Tongue (tissue), 1 donor: ENCODE measurements at regions not wholly inside any gene's neighbourhood (a gene's known extent, or its start where the extent isn't known, plus 50 kb on each side); places are given as distances from the start of the nearest gene placed in this dataset.
A peak's percentile ranks its signal among the peaks of the same experiment; 100 is the strongest.

Experiments used
- DNase-seq: peaks from one replicate; pipeline ENCODE4 v3.0.0-alpha.2; 2015

GRCh38 chr3:168383573-168383972 lies 287.8 kb upstream of the GOLIM4 start:
- DNase-seq: no peak

GRCh38 chr3:168371846-168372245 lies 276.1 kb upstream of the GOLIM4 start:
- no peak for DNase-seq

- DNase-seq: no peak
These were observed 269.2 kb upstream of the GOLIM4 start for GRCh38 chr3:168364967-168365366.

DNA sequence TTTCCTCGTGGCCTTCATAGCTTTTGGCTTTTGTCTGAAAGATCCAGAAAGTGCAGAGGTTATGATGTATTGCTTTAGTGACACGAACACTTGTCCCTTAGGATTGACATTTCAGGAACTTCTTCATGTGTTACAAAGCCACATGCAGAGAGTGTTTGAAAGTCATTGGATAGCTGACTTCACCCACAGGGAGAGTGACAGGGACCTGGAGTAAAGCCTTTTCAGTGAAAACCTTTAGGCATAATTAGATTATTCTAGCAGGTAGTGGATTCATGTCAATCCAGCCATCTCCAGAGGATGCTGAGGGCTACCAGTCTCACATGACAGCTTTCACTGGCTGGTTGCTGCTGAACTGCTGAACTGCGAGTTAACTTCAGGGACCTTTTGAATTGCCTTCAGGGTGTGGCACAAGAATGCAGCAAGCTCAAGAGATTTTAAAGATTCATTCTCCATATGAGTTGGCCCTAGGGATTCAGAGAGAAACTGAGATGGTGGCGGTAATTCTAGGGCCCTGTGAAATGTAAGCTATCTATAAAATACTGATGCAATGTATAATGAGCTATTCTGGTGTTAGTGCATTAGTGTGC lies 267.0 kb upstream of the GOLIM4 start:
- DNase-seq: no peak

DNA sequence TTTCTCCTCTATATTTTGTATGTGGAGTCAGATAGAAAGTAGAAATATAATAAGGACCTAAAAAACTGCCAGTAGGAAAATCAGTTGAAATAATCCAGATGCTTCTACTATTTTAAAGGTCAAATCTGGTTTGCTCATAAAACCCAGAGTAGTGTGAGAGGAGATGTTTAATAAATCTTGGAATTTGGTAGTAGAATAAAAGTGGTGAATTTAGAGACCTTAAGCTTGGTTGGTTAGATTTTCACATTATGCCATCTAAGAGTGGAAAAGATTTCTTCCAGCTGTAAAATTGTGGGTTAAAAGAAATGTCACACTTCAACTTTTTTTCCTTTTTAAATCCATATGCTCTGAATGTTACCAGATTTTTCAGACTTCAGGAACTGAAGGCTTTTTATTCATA lies 266.4 kb upstream of the GOLIM4 start:
- DNase-seq: no peak

- DNase-seq: no peak
These were observed 265.3 kb upstream of the GOLIM4 start for GRCh38 chr3:168360993-168361392.

- no peak for DNase-seq
These were observed 247.5 kb upstream of the GOLIM4 start for GRCh38 chr3:168342946-168343850.

GRCh38 chr3:168341956-168342936 lies 246.5 kb upstream of the GOLIM4 start:
- DNase-seq: no peak

DNA sequence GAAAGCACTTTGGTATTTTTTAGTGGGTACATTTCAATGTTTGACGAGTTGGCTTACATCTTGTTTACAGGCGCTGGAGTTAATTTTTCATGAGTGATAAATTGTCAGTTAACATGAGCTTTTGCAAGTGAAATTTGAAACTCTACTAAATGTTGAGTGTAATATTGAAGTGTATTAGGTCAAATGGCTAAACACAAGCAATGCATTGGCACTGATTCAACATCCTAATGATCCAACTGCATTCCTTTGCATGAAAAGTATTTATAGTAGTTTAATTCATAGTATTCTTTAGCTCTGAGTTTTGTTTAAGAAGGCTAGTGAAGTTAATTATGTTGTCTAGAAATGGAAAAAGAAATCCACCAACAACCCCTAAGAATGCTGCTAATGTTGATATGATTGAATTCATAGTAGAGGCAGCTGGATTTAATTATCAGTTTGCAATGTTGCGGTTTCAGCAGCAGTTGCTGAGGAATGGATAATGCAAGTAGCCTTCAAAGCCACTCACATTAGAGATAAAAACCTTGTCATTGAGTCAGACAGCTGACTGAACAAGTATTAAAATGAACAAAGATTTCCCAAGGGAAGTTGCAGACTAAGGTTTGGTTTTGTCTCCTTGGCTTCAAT lies 245.6 kb upstream of the GOLIM4 start:
- DNase-seq: peak; percentile 25

- no peak for DNase-seq
These were observed 242.4 kb upstream of the GOLIM4 start for GRCh38 chr3:168338161-168338560.

- DNase-seq: no peak
These were observed 240.6 kb upstream of the GOLIM4 start for GRCh38 chr3:168336276-168336675.

GRCh38 chr3:168333410-168333935 lies 237.7 kb upstream of the GOLIM4 start:
- DNase-seq: no peak

DNA sequence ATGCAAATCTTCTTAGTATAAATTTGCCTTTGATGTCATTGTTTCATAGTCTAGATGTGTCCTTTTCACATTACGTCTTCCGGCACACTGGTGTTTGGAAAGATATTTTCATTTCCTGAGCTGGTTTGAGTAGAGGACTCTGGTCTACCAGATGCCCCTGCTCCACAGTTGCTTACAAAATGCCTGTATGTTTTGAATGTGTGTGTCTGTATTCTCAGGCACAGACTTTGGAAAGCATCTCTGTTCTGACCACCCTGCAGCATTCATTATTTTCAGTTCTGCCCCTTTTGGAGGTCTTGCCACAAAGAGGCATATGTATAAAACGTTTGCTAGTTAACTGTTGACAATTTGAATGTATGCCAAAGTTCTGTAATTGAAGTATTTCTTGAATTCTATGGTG lies 236.0 kb upstream of the GOLIM4 start:
- peak; percentile 29 for DNase-seq

DNA sequence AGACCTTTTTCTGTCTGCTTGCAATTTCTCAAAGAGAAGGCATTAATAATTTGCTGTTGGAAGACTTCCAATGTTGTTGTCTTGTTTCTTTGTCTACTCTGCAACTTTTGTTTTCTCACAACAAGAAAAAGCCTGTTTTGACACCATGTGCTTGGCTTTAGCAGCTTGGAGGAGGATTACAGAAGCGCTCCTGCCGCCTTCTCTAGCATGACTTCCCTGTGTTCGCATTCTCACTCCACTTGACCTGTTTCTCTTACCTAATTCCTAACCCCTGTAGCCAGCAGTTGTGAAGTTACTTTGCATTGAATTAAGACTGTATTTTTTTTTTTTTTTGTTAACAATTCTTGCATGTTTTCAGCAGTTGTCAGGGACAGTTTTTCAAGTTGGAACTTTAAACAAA lies 235.3 kb upstream of the GOLIM4 start:
- no peak for DNase-seq

DNA sequence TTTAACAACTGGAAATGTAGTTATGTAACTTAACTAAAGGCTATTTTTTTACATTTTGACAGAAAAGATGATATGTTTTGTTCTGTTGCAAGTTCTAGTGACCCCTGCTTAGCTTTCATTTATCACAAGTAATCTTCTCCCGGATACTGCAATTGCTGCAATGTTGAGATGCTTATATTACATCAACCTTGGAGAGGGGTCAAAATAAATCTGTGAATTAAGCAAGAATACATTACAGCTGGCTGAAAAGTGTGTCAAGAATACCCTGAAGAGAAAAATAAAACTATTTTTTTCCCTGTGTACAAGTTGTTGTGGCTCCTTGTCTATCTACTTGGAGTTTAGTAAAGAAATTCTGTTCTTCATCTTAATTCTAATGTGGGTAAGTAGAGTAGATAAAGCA lies 232.1 kb upstream of the GOLIM4 start:
- DNase-seq: no peak

GRCh38 chr3:168325684-168326083 lies 230.0 kb upstream of the GOLIM4 start:
- no peak for DNase-seq

- no peak for DNase-seq
These were observed 227.2 kb upstream of the GOLIM4 start for GRCh38 chr3:168322941-168323340.

GRCh38 chr3:168314166-168314565 lies 218.4 kb upstream of the GOLIM4 start:
- DNase-seq: no peak

DNA sequence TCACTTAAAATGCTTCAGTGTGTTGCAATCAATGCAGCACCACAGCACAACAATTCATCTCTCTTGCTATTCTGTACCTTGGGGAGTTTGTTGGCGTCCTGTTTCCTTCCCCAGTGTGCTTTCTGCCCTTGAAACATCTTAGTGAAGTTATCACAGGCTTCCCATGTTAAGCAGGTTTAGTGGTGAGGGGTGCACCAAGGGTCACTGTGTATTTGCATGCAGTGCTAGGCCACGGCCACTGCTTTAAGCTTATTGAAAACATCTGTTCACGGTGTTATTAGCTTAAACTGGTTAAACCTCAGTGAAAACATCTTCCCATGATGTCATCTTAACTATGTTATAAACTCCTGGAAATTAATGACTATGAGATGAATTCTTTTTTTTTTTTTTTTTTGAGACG lies 217.3 kb upstream of the GOLIM4 start:
- DNase-seq: no peak

GRCh38 chr3:168307893-168308292 lies 212.2 kb upstream of the GOLIM4 start:
- DNase-seq: no peak

DNA sequence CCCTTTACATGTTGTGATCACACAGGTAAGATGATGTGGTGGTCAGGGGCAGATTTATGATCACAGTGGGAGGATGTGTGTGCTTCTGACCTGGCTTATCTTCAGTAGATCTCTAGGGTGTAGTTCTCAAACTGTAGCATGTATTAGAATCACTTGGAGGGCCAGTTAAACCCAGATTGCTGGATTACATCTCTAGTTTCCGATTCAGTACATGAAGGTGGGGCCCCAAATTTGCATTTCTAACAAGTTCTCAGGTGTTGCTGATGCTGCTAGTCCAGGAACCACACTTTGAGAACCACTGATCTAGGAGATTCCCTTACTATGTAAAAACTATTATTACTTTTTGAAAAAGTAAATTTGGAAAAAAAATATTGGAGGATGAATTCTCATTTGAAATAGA lies 199.3 kb upstream of the GOLIM4 start:
- no peak for DNase-seq

GRCh38 chr3:168292296-168292695 lies 196.6 kb upstream of the GOLIM4 start:
- no peak for DNase-seq
